ENCODE measurements at regions not wholly inside any gene's neighbourhood (a gene's known extent, or its start where the extent isn't known, plus 50 kb on each side); places are given as distances from the start of the nearest gene placed in this dataset.
"Not testable (repeated sequence)": the region's sequence is repeated elsewhere in the genome, so short reads cannot be mapped to it uniquely, and the experiment has no call there.

- no peak for DNase-seq
Observed at GRCh38 chr6:51257938-51258337, 439.3 kb downstream of the TFAP2B start.

- no peak for DNase-seq
Observed at GRCh38 chr6:51260003-51260402, 441.3 kb downstream of the TFAP2B start.

DNA sequence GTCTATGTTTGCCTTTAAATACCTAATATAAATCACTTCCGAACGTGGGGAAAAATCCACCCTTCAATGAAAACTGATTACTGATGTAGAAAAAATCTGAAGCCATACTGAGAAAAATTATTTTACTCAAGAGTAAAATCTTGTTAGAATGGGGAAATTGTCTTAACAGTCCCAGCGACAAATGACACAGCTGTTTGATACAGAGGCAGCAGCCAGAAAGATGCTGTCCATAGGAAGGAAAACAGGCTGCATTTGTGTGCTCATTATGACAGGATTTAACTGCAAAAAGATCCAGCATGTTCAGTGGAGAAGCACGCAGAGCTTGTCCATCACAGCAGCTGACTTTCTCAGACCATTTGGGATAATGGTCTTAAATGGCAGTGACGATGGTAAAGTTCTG is 443.0 kb downstream of the TFAP2B start:
- no peak for DNase-seq

DNA sequence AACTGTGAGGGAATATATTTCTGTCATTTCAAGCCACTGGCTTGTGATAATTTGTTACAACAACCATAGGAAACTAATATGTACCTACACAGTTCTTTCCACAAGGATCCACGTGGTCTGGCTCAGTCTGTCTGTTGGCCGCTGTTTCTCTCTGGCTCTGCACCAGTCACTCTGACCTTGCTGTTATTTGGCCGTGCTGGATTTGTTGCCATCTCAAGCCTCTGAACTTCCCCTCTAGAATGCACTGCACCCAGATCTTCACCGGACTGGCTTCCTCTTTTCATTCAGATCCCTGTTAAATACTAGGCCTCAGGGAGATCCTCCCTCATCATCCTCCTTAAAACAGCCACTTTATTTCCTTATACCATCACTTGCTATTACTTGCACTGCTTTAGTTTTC is 446.8 kb downstream of the TFAP2B start:
- no peak for DNase-seq

DNA sequence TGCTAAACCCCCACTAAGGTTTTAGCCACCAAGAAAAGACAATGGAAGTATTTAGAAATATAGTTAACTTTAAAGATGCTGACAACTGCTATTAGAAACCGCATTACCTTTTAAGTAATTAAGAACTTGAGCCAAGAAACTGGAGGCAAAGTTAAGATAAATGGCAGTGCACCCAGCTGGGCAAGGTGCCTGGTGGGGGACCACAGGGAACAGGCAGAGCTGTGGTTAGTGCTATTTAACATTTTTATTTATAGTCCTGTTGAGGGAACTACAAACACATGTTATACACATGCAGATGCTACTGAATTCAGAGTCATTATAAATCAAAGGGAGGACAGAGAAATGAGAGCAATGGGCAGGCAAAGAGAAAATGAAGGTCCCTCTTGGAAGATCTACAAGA is 447.9 kb downstream of the TFAP2B start:
- DNase-seq: no peak

DNA sequence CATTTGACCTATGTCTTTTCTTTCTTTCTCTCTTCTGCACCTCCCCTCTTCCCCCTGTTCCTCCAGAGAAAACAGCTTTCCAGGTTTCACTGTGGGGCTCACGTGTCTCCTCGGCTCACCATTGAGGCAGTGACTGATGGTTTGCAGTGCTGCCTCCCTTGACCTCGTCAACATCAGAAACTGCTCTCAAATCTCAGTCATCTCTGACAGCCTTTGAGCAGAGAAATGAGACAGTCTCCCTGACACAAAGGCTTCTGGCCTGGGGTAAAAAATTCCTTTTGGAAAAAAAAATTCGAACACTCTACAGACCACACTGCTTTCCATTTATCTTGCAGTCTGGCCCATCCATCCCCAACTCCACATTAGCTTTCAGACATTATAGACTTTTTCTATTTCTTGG is 450.0 kb downstream of the TFAP2B start:
- DNase-seq: no peak

DNA sequence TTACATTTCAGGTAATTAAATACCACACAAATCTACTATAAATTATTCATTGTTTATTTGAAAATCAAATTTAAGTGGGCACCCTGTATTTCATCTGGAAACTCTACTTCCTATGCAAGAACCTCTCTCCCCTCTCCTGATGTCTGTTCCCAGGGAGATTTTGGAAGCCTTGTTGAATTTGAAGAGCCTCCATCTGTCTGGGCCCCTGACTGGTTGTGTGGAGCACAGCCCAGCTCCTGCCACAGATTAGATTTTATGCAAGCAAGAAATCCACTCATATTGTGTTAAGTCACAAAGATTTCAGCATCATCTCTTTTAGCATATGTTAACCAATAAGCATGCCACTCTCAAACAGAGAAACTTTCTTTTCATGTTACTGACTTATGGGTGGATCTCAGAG is 451.2 kb downstream of the TFAP2B start:
- no peak for DNase-seq

GRCh38 chr6:51271615-51272014 is 452.9 kb downstream of the TFAP2B start:
- DNase-seq: no peak

DNA sequence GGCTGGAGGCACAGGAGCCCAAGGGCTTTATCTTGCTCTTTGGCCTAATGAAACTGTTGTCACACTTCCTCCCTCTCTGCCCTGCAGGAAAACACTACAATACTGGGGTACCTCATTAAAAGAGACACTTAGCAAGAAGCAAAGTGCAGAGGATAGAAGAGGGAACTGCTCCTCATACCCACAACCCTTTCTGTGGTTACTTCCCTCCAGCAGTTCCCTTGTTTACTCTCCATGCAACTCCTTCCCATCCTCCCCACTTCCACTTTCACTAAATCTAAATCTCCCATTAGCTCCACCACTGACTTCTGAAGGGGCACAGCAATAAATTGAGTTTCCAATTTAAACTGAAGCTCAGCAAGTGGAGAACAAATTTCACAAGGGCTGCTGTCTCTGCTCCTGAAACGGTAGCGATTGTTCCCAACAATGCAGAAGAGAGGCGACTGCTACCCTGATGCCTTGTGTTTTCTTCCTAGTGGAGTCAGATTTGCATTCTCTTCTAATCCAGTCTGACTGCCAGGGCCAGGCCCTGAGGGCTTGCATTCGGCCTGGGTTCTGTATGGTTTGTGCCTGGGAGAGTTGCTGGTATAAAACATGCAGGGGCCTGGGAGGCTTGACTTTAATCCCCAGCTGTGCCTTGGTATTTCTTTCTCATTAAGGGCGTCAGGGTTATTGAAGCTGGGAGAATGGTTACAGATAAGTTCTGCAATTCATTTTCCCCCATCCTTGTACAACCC is 454.7 kb downstream of the TFAP2B start:
- no peak for DNase-seq

GRCh38 chr6:51277474-51277873 is 458.8 kb downstream of the TFAP2B start:
- no peak for DNase-seq

DNA sequence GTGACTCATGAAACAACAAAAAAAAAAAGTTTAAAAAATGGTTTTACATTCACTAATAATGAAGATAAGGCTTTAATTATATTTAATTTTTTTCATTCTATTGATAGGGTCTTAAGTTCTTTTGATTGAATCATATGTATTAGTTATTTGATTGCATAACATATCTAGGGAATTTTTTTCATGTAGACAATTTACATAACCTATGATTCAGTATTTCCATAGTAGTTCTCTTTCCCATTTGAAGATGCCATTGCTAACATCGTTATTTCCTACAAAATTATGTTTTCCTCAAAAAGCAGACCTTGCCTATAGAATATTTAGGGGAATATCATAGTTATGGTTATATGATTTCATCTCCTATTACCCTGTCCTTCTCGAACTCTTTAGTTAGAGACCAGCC is 463.4 kb downstream of the TFAP2B start:
- no peak for DNase-seq

GRCh38 chr6:51283723-51284355 is 465.2 kb downstream of the TFAP2B start:
- no peak for DNase-seq

GRCh38 chr6:51285876-51286275 is 467.2 kb downstream of the TFAP2B start:
- DNase-seq: no peak

DNA sequence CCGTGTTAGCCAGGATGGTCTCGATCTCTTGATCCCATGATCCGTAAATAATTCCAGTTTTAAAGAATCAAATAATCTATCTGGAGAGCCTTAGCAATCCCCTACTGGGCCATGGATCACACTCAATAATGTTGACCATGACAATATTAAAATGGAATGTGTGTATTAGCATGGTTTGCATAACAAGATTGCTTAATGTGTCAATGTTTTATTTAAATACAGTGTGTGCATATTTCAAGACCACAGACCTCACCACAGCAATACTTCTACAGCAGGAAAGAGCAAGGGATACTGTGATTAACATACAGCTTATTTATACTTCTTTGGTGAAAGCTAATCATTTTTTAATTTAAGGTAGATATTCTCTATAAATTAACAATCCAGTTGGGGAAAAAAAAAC is 470.4 kb downstream of the TFAP2B start:
- no peak for DNase-seq

DNA sequence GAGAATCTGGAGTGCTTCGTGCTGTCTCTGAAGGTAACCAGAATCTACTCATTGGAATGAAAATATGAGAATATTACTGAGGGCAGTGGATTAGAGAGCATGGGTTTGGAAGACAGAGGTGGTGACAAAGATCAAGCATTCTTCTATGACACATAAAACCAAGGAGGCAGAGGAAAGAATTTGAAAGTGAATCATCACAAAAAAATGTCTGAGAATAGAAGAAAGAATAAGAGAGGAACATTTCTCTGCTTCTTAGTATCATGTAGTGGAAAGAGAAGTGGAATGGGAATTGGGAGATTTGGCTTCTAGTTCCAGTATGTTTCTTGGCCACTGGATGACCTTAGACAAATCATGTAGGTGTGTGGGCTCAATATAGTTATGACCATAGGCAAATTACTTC is 474.0 kb downstream of the TFAP2B start:
- DNase-seq: no peak

GRCh38 chr6:51299621-51300380 is 481.1 kb downstream of the TFAP2B start:
- peak; percentile 11 for DNase-seq

DNA sequence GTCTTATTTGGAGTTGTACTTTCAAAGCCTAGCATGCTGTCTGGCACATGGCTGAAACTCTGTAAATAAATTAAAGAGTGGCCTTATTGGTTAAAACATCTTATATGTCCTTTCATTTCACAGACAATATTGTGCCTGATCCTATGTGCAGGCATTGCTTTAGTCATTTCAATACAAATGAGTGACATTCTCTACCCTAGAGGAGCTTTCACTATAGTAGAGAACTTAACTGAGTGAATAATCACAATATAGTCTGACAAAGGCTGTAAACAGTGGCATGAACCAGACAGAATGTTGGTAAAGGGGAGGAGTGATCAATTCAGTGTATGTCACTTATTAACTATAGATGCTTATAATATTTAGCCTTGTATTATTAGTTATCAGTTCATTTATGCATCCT is 481.8 kb downstream of the TFAP2B start:
- no peak for DNase-seq

DNA sequence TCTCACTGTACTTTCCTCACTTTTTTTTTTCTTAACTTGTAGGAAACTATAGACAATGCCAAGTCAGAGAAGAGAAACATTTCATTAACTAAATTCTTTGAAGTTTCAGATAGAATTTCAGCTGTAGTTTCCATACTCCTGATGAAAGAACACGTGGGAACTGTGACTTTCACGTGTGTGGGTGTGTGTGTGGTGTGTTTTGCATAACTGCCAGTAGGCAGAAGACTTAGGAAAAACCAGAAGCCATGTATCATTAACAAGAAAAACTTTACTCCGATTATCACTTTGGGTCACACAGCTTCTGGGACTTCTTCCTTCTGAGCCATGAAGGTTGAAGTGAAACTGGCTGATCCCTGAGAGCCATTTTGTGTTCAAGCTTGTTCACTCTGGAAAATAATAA is 483.3 kb downstream of the TFAP2B start:
- no peak for DNase-seq

GRCh38 chr6:51302431-51302830 is 483.8 kb downstream of the TFAP2B start:
- no peak for DNase-seq

GRCh38 chr6:51303338-51303737 is 484.7 kb downstream of the TFAP2B start:
- DNase-seq: no peak

DNA sequence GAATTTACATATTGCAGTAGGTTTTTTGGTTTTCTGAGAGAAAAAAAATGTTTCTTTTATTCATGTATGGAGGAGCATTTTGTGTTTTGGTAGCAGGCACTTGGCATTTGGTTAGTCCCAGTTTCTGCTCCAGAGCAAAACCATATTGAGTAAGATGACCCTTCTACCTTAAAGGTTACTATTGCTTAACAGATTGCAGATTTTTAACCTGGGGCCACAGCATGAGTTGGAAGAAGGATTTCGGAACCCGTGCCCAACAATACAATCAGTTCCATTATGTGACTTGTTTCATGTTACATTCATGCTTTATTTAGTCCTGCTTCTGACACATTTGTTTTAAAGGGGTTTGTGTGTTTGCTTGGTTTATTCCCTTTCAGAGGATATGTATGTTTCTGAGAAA is 496.3 kb downstream of the TFAP2B start:
- DNase-seq: no peak

DNA sequence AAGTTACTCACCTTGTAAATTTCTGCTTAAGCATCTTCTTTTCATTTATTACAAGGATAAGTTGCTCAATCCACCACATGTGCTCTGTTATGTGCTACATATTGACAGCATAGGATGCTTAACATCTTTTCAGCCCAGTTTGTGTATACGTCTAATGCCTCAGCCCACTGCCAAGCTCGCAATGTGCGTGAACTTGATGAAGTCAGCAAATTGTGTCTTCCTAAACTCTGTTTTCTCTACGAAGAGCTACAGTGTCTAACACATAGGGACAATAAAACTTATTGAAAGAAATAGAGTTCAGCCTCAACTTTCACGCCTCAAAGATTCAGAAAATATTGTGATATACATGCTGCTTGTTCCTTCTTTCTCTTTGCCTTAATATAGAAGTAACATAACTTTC is 500.0 kb downstream of the TFAP2B start:
- DNase-seq: peak; percentile 46

DNA sequence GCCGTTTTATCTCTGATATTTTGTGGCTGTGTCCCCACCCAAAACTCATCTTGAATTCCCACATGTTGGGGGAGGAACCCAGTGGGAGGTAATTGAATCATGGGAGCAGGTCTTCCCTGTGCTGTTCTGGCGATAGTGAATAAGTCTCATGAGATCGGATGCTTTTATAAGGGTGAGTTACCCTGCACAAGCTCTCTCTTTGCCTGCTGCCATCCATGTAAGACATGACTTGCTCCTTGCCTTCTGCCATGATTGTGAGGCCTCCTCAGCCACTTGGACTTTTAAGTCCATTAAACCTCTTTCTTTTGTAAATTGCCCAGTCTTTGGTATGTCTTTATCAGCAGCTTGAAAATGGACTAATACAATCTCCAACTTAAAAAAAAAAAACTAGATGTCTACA is 502.8 kb downstream of the TFAP2B start:
- not testable (repeated sequence) for DNase-seq

DNA sequence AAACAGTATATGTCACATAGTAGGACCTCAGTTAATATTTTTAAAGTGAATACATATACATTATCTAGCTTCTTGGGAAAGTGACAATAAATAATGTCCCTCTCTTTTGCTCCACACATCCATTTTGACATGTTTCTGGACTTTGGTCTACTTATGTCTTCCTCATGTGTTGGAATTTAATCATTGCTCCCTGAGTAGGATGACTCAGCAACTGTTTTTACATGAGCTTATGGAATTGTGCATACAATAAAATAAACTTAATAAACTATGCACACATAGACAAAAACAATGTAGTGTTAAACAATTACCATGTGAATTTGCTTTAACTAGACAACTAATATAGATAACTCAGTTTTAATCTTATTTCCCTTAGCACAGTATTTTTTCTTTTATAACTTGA is 503.8 kb downstream of the TFAP2B start:
- DNase-seq: no peak
